Panc1 (cell line): ENCODE measurements at regions not wholly inside any gene's neighbourhood (a gene's known extent, or its start where the extent isn't known, plus 50 kb on each side); places are given as distances from the start of the nearest gene placed in this dataset.

Experiments
- ATAC-seq: fragments of 200-7000 bp; cut with Tn5 transposase; 2 replicates; pipeline ENCODE4 v1.9.1; 2020; ENCODE audit warnings: mild to moderate bottlenecking, moderate library complexity
- BruUV-seq: library from RNA; stranded (reverse); fragments of 400-500 nt; replicated peaks from 2 replicates; lab custom pipeline; 2021; lab: Mats Ljungman, UMichigan
- CTCF ChIA-PET: fragments of 300-600 bp; sonication (Branson Sonifier 250); formaldehyde crosslinking; loops from one replicate; lab custom pipeline; 2022; ENCODE audit warnings: antibody characterized with exemption; lab: Charles Lee
- POLR2A ChIA-PET: fragments of 300-600 bp; sonication (Branson Sonifier 250); formaldehyde crosslinking; loops from one replicate; lab custom pipeline; 2022; ENCODE audit warnings: antibody characterized with exemption; lab: Charles Lee
- DNase-seq: peaks from one replicate; pipeline ENCODE4 v3.0.0-alpha.2; 2010; ENCODE audit warnings: low read depth, low spot score
- H3K27ac ChIP-seq: 2 replicates; pipeline ENCODE4 v1.5.1; 2011; ENCODE audit warnings: mild to moderate bottlenecking, low read length, inconsistent platforms
- H3K27me3 ChIP-seq: fragments of 200-500 bp; sonication (Bioruptor generic); 2 replicates; pipeline ENCODE4 v1.6.0; 2014; ENCODE audit warnings: low read length, inconsistent platforms; ENCODE audit not compliant: control insufficient read depth, insufficient read depth
- H3K36me3 ChIP-seq: fragments of 200-500 bp; sonication (Bioruptor generic); 2 replicates; pipeline ENCODE4 v1.5.1; 2014; ENCODE audit warnings: inconsistent platforms, mild to moderate bottlenecking, low read length, moderate library complexity; ENCODE audit not compliant: control insufficient read depth, insufficient read depth
- H3K4me1 ChIP-seq: 2 replicates; pipeline ENCODE4 v1.5.1; 2011; ENCODE audit warnings: inconsistent platforms, mild to moderate bottlenecking, low read length, moderate library complexity; ENCODE audit not compliant: control insufficient read depth, insufficient read depth
- H3K4me3 ChIP-seq, 2 experiments: 2 replicates each; pipeline ENCODE4 v1.5.1; 2011 to 2012; ENCODE audit warnings: low read depth in 2 of 2, low read length in 2 of 2, mild to moderate bottlenecking in 2 of 2, inconsistent platforms in 1 of 2, moderate library complexity in 1 of 2
- H3K9me3 ChIP-seq: fragments of 200-500 bp; sonication (Bioruptor generic); 2 replicates; pipeline ENCODE4 v1.5.1; 2014; ENCODE audit warnings: low read depth, mild to moderate bottlenecking, inconsistent platforms, low read length, moderate library complexity; ENCODE audit not compliant: control insufficient read depth, insufficient read depth
- CTCF ChIP-seq: fragments of 450-650 bp; IDR thresholded peaks from 2 replicates; pipeline ENCODE4 v1.5.1; 2017; ENCODE audit warnings: mild to moderate bottlenecking
- POLR2AphosphoS5 ChIP-seq: IDR thresholded peaks from 2 replicates; pipeline ENCODE4 v1.6.1; 2012; ENCODE audit warnings: mild to moderate bottlenecking, low read depth, low read length, moderate library complexity
- REST ChIP-seq, 2 experiments: IDR thresholded peaks; 2 replicates each; pipeline ENCODE4 v1.6.1; 2011 to 2012; ENCODE audit warnings: low read depth in 2 of 2, control low read depth in 1 of 2, low read length in 1 of 2, mild to moderate bottlenecking in 1 of 2, moderate library complexity in 1 of 2; ENCODE audit not compliant: insufficient read depth in 1 of 2
- SIN3A ChIP-seq: IDR thresholded peaks from 2 replicates; pipeline ENCODE4 v1.6.1; 2012; ENCODE audit warnings: low read depth, mild to moderate bottlenecking, low read length, moderate library complexity, borderline replicate concordance; ENCODE audit not compliant: insufficient read depth
- TCF7L2 ChIP-seq: IDR thresholded peaks from 2 replicates; pipeline ENCODE4 v1.6.1; 2011; ENCODE audit warnings: mild to moderate bottlenecking, low read depth, low read length, inconsistent platforms
- in situ Hi-C: cut with HindIII; loops from 2 replicates; pipeline ENCODE4 v1.10.0; 2016; ENCODE audit warnings: low sequenced_read_pairs, low pct_unique_long_range_greater_than_20kb
- intact Hi-C: fragments of 100-400 bp; cut with micrococcal nuclease; formaldehyde crosslinking; loops from one replicate; pipeline ENCODE4 v1.10.0; 2022; ENCODE audit not compliant: unreplicated experiment

GRCh38 chr7:46165276-46165675 is 244.2 kb upstream of the IGFBP3 start:
- H3K9me3 ChIP-seq: no peaks in the 10 kb centered on the region
- no TSS peak for BruUV-seq
- no peak for DNase-seq
- POLR2A ChIA-PET: no interaction called here
- H3K27me3 ChIP-seq: no peaks in the 10 kb centered on the region
- intact Hi-C loops (no loop called here), in situ Hi-C loops (no loop called here)
- no peak for TF ChIP-seq REST (IDR thresholded peaks at IDR 0.05; ENCODE audit: insufficient read depth in 1 of 2, low read depth in 2 of 2, low read length in 1 of 2)
- no peak for TF ChIP-seq CTCF
- TF ChIP-seq POLR2AphosphoS5: no peak
- TF ChIP-seq SIN3A: no peak
- TF ChIP-seq TCF7L2: no peak
- H3K27ac ChIP-seq: no peak overlapping the region
- no peak for ATAC-seq
- H3K4me3 ChIP-seq: no peak overlapping the region
- no peaks in the 10 kb centered on the region for H3K4me1 ChIP-seq
- CTCF ChIA-PET: no interaction called here
- H3K36me3 ChIP-seq: no peaks in the 10 kb centered on the region

- TF ChIP-seq SIN3A: no peak
- TF ChIP-seq REST (IDR thresholded peaks at IDR 0.05; ENCODE audit: insufficient read depth in 1 of 2, low read depth in 2 of 2, low read length in 1 of 2): no peak
- no peak for TF ChIP-seq TCF7L2
- no peak for TF ChIP-seq CTCF
- no peak for TF ChIP-seq POLR2AphosphoS5
- BruUV-seq: no TSS peak
- intact Hi-C loops: no loop called here
- ATAC-seq: no peak
- no peak for DNase-seq
- Histone ChIP-seq H3K4me3 (no peak overlapping the region), H3K36me3 (no peaks in the 10 kb centered on the region), H3K27ac (no peak overlapping the region), H3K9me3 (no peaks in the 10 kb centered on the region), H3K4me1 (no peaks in the 10 kb centered on the region), H3K27me3 (no peaks in the 10 kb centered on the region)
- ChIA-PET POLR2A (no interaction called here), CTCF (no interaction called here)
- in situ Hi-C loops: no loop called here
These were observed 243.6 kb upstream of the IGFBP3 start for GRCh38 chr7:46164629-46165028.
